ENCODE measurements at regions not wholly inside any gene's neighbourhood (a gene's known extent, or its start where the extent isn't known, plus 50 kb on each side); places are given as distances from the start of the nearest gene placed in this dataset.
"Not testable (repeated sequence)": the region's sequence is repeated elsewhere in the genome, so short reads cannot be mapped to it uniquely, and the experiment has no call there.

GRCh38 chr13:46498650-46499049 lies 54.3 kb upstream of the LRCH1 start:
- no peak for DNase-seq

- DNase-seq: no peak
Measured at GRCh38 chr13:46496086-46496485, 56.9 kb upstream of the LRCH1 start.

- no peak for DNase-seq
Measured at GRCh38 chr13:46495651-46496050, 57.3 kb upstream of the LRCH1 start.

- DNase-seq: no peak
Measured at GRCh38 chr13:46495066-46495465, 57.9 kb upstream of the LRCH1 start.

- peak in 1 of 5 experiments; percentile 11 for DNase-seq
Measured at GRCh38 chr13:46492946-46493345, 60.0 kb upstream of the LRCH1 start.

- no peak for DNase-seq
Measured at GRCh38 chr13:46491641-46492040, 61.3 kb upstream of the LRCH1 start.

- not testable (repeated sequence) for DNase-seq
Measured at GRCh38 chr13:46490713-46491112, 62.3 kb upstream of the LRCH1 start.

- no peak for DNase-seq
Measured at GRCh38 chr13:46490129-46490528, 62.8 kb upstream of the LRCH1 start.

GRCh38 chr13:46489586-46490023 lies 63.4 kb upstream of the LRCH1 start:
- no peak for DNase-seq

GRCh38 chr13:46487748-46488147 lies 65.2 kb upstream of the LRCH1 start:
- DNase-seq: no peak

GRCh38 chr13:46486270-46486669 lies 66.7 kb upstream of the LRCH1 start:
- no peak for DNase-seq

- DNase-seq: no peak
Measured at GRCh38 chr13:46484561-46484960, 68.4 kb upstream of the LRCH1 start.

GRCh38 chr13:46481166-46481565 lies 71.8 kb upstream of the LRCH1 start:
- DNase-seq: no peak

GRCh38 chr13:46480131-46480530 lies 72.8 kb upstream of the LRCH1 start:
- no peak for DNase-seq

GRCh38 chr13:46479691-46480090 lies 73.3 kb upstream of the LRCH1 start:
- no peak for DNase-seq

- no peak for DNase-seq
Measured at GRCh38 chr13:46479283-46479682, 73.7 kb upstream of the LRCH1 start.

- no peak for DNase-seq
Measured at GRCh38 chr13:46478651-46479050, 74.3 kb upstream of the LRCH1 start.

- DNase-seq: no peak
Measured at GRCh38 chr13:46476174-46476573, 76.8 kb upstream of the LRCH1 start.

GRCh38 chr13:46475541-46475991 lies 77.4 kb upstream of the LRCH1 start:
- no peak for DNase-seq

GRCh38 chr13:46473806-46474205 lies 79.2 kb upstream of the LRCH1 start:
- no peak for DNase-seq

- no peak for DNase-seq
Measured at GRCh38 chr13:46472384-46472783, 80.6 kb upstream of the LRCH1 start.

GRCh38 chr13:46469699-46470098 lies 82.6 kb upstream of the RUBCNL start:
- DNase-seq: not testable (repeated sequence)

- DNase-seq: no peak
Measured at GRCh38 chr13:46468570-46469463, 81.8 kb upstream of the RUBCNL start.

- DNase-seq: not testable (repeated sequence)
Measured at GRCh38 chr13:46467694-46468093, 80.6 kb upstream of the RUBCNL start.

- not testable (repeated sequence) for DNase-seq
Measured at GRCh38 chr13:46466074-46466473, 79.0 kb upstream of the RUBCNL start.
